ENCODE measurements at regions not wholly inside any gene's neighbourhood (a gene's known extent, or its start where the extent isn't known, plus 50 kb on each side); places are given as distances from the start of the nearest gene placed in this dataset.

- 89% methylated on average over 12 of the region's 12 CpGs for WGBS
- Histone ChIP-seq H3K27me3 (ENCODE audit: control insufficient read depth in 4 of 4, insufficient read depth in 4 of 4, low read length in 3 of 4) (no peaks in the 10 kb centered on the region), H3K9me3 (ENCODE audit: control insufficient read depth in 4 of 4, low read length in 3 of 4) (no peaks in the 10 kb centered on the region), H3K4me1 (ENCODE audit: control insufficient read depth in 4 of 4, insufficient read depth in 4 of 4, low read length in 3 of 4) (no peaks in the 10 kb centered on the region), H3K4me3 (ENCODE audit: low read depth in 1 of 3, low read length in 3 of 3) (no peak overlapping the region), H3K36me3 (ENCODE audit: control insufficient read depth in 4 of 4, insufficient read depth in 3 of 4, low read depth in 1 of 4, low read length in 3 of 4) (no peaks in the 10 kb centered on the region), H3K27ac (ENCODE audit: low read depth in 1 of 2, low read length in 2 of 2) (no peak overlapping the region), H3K9ac (ENCODE audit: low read depth in 1 of 2, low read length in 2 of 2) (no peak overlapping the region)
- no peak for TF ChIP-seq ATF3 (IDR thresholded peaks at IDR 0.05)
- TF ChIP-seq REST (IDR thresholded peaks at IDR 0.05) = no peak
- no peak for TF ChIP-seq HNF4A (conservative IDR thresholded peaks at IDR 0.05)
- no peak for TF ChIP-seq GABPA (IDR thresholded peaks at IDR 0.05 in 1 of 2, conservative IDR thresholded peaks at IDR 0.05 in 1 of 2)
- TF ChIP-seq RXRA (IDR thresholded peaks at IDR 0.05) = no peak
- TF ChIP-seq FOXA2 (IDR thresholded peaks at IDR 0.05) = no peak
- no peak for TF ChIP-seq HNF4G (IDR thresholded peaks at IDR 0.05)
- no peak for TF ChIP-seq JUND (IDR thresholded peaks at IDR 0.05)
- no peak for TF ChIP-seq RAD21 (IDR thresholded peaks at IDR 0.05)
- DNase-seq (ENCODE audit: low spot score) = no peak
Measured at GRCh38 chr7:156155988-156156733, 343.9 kb upstream of the SHH start.

DNA sequence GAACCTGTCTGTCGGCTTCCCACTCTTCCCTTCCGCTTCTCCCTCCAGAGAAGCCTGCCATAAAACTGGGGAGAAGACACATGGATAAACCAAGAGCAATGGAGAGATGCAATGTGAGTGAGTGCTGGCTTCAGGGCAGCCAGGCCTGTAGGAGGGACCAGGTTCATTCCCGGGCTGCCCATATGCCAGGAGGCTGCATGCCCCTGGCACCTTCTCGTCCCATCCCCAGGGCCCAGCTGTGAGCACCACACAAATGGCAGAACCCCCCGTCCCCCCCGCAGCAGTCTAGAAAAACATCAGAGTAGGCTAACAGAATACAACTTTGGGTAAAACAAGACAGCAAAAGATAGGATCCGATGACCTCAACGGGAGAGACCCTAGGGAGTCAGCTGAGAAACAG lies 341.3 kb upstream of the SHH start:
- no peak overlapping the region for H3K27ac ChIP-seq (ENCODE audit: low read depth in 1 of 2, low read length in 2 of 2)
- no peak for DNase-seq (ENCODE audit: low spot score)
- TF ChIP-seq, protein P1, sequence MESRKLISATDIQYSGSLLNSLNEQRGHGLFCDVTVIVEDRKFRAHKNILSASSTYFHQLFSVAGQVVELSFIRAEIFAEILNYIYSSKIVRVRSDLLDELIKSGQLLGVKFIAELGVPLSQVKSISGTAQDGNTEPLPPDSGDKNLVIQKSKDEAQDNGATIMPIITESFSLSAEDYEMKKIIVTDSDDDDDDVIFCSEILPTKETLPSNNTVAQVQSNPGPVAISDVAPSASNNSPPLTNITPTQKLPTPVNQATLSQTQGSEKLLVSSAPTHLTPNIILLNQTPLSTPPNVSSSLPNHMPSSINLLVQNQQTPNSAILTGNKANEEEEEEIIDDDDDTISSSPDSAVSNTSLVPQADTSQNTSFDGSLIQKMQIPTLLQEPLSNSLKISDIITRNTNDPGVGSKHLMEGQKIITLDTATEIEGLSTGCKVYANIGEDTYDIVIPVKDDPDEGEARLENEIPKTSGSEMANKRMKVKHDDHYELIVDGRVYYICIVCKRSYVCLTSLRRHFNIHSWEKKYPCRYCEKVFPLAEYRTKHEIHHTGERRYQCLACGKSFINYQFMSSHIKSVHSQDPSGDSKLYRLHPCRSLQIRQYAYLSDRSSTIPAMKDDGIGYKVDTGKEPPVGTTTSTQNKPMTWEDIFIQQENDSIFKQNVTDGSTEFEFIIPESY (IDR thresholded peaks at IDR 0.05) = no peak
- TF ChIP-seq HNF4A (conservative IDR thresholded peaks at IDR 0.05) (no peak), SP1 (IDR thresholded peaks at IDR 0.05) (no peak), EGR1 (IDR thresholded peaks at IDR 0.05; ENCODE audit: low read depth in 2 of 2) (no peak), REST (IDR thresholded peaks at IDR 0.05) (no peak), CTCF (IDR thresholded peaks at IDR 0.05; ENCODE audit: low read depth, low read length, missing input control) (no peak), ATF3 (IDR thresholded peaks at IDR 0.05) (no peak), JUND (IDR thresholded peaks at IDR 0.05) (no peak)
- TF ChIP-seq, protein P2, sequence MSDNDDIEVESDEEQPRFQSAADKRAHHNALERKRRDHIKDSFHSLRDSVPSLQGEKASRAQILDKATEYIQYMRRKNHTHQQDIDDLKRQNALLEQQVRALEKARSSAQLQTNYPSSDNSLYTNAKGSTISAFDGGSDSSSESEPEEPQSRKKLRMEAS (IDR thresholded peaks at IDR 0.05) = no peak

More for the DNA sequence above, 341.3 kb upstream of the SHH start:
- no peaks in the 10 kb centered on the region for H3K36me3 ChIP-seq (ENCODE audit: control insufficient read depth in 4 of 4, insufficient read depth in 3 of 4, low read depth in 1 of 4, low read length in 3 of 4)
- no peaks in the 10 kb centered on the region for H3K4me1 ChIP-seq (ENCODE audit: control insufficient read depth in 4 of 4, insufficient read depth in 4 of 4, low read length in 3 of 4)
- no peaks in the 10 kb centered on the region for H3K9me3 ChIP-seq (ENCODE audit: control insufficient read depth in 4 of 4, low read length in 3 of 4)
- WGBS = 93% methylated on average over 8 of the region's 8 CpGs
- H3K27me3 ChIP-seq (ENCODE audit: control insufficient read depth in 4 of 4, insufficient read depth in 4 of 4, low read length in 3 of 4) = no peaks in the 10 kb centered on the region
- H3K4me3 ChIP-seq (ENCODE audit: low read depth in 1 of 3, low read length in 3 of 3) = no peak overlapping the region
- no peak overlapping the region for H3K9ac ChIP-seq (ENCODE audit: low read depth in 1 of 2, low read length in 2 of 2)
